ENCODE measurements at regions not wholly inside any gene's neighbourhood (a gene's known extent, or its start where the extent isn't known, plus 50 kb on each side); places are given as distances from the start of the nearest gene placed in this dataset.

DNA sequence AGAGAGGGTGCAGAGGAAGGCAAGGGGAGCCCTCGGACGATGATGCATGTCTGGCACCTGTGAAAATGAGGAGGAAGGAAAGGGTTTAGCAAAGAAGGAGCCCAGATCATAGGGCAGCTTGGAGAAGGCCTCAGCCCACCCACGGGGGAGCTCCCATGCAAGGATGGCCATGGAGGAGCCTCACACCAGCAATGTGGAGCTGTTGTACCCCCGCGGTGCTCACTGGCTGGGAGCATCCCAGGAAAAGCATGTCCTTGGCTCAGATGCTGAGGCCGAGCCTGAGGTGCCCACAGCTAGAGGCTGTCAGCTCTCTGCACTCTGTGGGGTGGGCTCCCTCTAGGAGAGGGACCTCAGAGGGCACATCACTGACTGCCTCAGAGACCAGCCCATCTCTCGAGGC, 622.6 kb downstream of the AACS start:
- TF ChIP-seq, protein P1, sequence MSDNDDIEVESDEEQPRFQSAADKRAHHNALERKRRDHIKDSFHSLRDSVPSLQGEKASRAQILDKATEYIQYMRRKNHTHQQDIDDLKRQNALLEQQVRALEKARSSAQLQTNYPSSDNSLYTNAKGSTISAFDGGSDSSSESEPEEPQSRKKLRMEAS (IDR thresholded peaks at IDR 0.05): no peak
- TF ChIP-seq SRF (IDR thresholded peaks at IDR 0.05; ENCODE audit: low read depth, low read length): no peak
- TF ChIP-seq EGR1 (IDR thresholded peaks at IDR 0.05; ENCODE audit: borderline replicate concordance, low read depth, low read length): no peak
- TF ChIP-seq, protein P2, sequence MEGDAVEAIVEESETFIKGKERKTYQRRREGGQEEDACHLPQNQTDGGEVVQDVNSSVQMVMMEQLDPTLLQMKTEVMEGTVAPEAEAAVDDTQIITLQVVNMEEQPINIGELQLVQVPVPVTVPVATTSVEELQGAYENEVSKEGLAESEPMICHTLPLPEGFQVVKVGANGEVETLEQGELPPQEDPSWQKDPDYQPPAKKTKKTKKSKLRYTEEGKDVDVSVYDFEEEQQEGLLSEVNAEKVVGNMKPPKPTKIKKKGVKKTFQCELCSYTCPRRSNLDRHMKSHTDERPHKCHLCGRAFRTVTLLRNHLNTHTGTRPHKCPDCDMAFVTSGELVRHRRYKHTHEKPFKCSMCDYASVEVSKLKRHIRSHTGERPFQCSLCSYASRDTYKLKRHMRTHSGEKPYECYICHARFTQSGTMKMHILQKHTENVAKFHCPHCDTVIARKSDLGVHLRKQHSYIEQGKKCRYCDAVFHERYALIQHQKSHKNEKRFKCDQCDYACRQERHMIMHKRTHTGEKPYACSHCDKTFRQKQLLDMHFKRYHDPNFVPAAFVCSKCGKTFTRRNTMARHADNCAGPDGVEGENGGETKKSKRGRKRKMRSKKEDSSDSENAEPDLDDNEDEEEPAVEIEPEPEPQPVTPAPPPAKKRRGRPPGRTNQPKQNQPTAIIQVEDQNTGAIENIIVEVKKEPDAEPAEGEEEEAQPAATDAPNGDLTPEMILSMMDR (IDR thresholded peaks at IDR 0.05; ENCODE audit: control extremely low read depth in 1 of 3, insufficient read depth in 1 of 3, low read depth in 1 of 3, low read length in 3 of 3): no peak
